HG02610 (cell line): ENCODE measurements at regions not wholly inside any gene's neighbourhood (a gene's known extent, or its start where the extent isn't known, plus 50 kb on each side); places are given as distances from the start of the nearest gene placed in this dataset.

Experiments used
- ATAC-seq: cut with Tn5 transposase; IDR thresholded peaks from one replicate; pipeline ENCODE4 v1.9.1; 2021; ENCODE audit warnings: mild to moderate bottlenecking, moderate library complexity; ENCODE audit not compliant: unreplicated experiment

- ATAC-seq, result no peak
Measured at GRCh38 chr5:133882846-133883245, 85.6 kb downstream of the C5orf15 start.

- ATAC-seq, result no peak
Measured at GRCh38 chr5:133882389-133882695, 86.1 kb downstream of the C5orf15 start.

GRCh38 chr5:133881576-133882388, 86.6 kb downstream of the C5orf15 start:
- ATAC-seq, result no peak

GRCh38 chr5:133878236-133878555, 90.2 kb downstream of the C5orf15 start:
- no peak for ATAC-seq

GRCh38 chr5:133877351-133878235, 90.8 kb downstream of the C5orf15 start:
- ATAC-seq, result no peak

GRCh38 chr5:133876266-133876665, 92.2 kb downstream of the C5orf15 start:
- no peak for ATAC-seq

GRCh38 chr5:133875179-133875578, 93.2 kb downstream of the C5orf15 start:
- no peak for ATAC-seq

- ATAC-seq, result no peak
Measured at GRCh38 chr5:133873449-133873848, 95.0 kb downstream of the C5orf15 start.

- ATAC-seq, result no peak
Measured at GRCh38 chr5:133870661-133871060, 97.8 kb downstream of the C5orf15 start.

GRCh38 chr5:133869519-133870335, 98.7 kb downstream of the C5orf15 start:
- ATAC-seq, result no peak

- ATAC-seq, result no peak
Measured at GRCh38 chr5:133868946-133869518, 99.4 kb downstream of the C5orf15 start.

- ATAC-seq, result no peak
Measured at GRCh38 chr5:133867851-133868545, 100.4 kb downstream of the C5orf15 start.

- ATAC-seq, result no peak
Measured at GRCh38 chr5:133867341-133867740, 101.1 kb downstream of the C5orf15 start.

- no peak for ATAC-seq
Measured at GRCh38 chr5:133866903-133867245, 101.6 kb downstream of the C5orf15 start.

GRCh38 chr5:133866160-133866902, 102.1 kb downstream of the C5orf15 start:
- ATAC-seq, result no peak

- ATAC-seq, result no peak
Measured at GRCh38 chr5:133865113-133865512, 103.3 kb downstream of the C5orf15 start.

- no peak for ATAC-seq
Measured at GRCh38 chr5:133864711-133865110, 103.7 kb downstream of the C5orf15 start.

- no peak for ATAC-seq
Measured at GRCh38 chr5:133863857-133864585, 104.4 kb downstream of the C5orf15 start.

- ATAC-seq, result no peak
Measured at GRCh38 chr5:133861161-133861737, 107.2 kb downstream of the C5orf15 start.
